HG02938 (cell line): ENCODE measurements at regions not wholly inside any gene's neighbourhood (a gene's known extent, or its start where the extent isn't known, plus 50 kb on each side); places are given as distances from the start of the nearest gene placed in this dataset.

Experiments
- ATAC-seq: cut with Tn5 transposase; IDR thresholded peaks from one replicate; pipeline ENCODE4 v1.9.1; 2021; ENCODE audit warnings: mild to moderate bottlenecking, moderate library complexity; ENCODE audit not compliant: unreplicated experiment

DNA sequence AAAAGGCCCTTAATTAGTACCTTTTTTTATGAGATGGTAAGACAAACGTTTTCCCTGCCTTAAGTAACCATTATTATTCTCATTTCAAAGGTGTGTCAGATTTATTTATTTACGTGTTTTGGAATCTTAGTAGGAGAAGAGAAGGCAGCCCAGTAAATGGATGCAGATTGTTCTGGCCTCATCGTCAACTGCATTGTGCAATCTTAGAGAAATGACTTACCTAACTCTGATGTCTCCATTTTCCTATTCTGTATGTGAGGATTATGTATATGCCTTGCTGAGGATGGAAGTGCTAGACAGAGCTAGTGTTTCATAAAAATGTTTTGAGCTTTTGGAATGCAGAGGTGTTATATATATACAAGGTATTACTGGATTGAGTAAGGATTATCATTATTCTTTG lies 97.0 kb upstream of the JAG1 start:
- ATAC-seq = no peak

DNA sequence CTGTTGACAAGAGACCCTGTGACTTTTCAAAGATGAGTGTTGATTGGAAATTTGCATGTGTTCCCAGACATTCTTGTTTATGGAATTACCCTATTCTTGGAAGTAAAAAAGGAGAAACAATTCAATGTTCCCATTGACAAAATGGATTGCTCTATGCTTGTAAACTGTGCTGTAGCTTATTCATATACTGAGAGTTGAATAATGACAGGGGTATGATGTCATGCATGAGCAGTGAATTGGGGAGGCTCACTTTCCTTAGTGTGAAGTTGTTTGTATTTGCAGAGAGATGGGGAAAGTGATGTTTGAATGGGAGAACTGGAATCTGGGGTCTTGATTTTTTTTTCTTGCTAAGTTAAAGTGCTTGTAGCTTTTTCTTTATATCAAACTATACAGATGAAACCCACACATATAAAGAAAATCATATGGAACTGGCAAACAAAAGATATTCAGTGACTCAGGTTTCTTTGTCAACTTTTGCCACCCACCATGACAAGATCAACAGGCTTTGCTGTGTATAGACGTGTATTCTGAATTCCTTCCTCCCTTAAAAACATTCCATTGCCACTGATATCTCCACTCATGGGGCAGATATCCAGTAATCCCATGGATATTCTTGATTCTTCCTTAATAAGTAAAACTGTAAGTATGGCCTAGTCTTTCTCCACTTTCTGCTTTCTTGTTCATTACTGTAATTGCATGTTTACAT lies 97.8 kb upstream of the JAG1 start:
- no peak for ATAC-seq

DNA sequence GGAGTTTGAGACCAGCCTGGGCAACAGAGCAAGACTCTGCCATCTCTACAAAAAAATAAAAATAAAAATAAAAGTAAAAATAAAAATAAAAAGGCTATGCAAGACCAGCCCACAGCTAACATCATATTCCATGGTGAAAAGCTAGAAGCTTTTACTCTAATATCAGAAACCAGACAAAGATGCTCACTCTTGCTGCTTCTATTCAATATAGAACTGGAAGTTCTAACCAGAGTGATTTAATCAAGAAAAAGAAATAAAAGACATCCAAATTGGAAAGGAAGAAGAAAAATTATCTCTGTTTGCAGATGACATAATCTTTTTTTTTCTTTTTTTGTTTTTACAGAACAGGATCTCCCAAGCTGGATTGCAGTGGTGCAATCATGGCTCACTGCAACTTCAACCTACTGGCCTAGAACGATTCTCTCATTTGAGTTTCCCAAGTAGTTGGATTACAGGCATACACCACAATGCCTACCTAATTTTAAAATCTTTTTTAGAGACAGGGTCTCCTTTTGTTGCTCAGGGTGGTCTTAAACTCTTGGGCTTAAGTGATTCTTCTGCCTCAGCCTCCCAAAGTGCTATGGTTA lies 100.7 kb upstream of the JAG1 start:
- ATAC-seq = no peak

DNA sequence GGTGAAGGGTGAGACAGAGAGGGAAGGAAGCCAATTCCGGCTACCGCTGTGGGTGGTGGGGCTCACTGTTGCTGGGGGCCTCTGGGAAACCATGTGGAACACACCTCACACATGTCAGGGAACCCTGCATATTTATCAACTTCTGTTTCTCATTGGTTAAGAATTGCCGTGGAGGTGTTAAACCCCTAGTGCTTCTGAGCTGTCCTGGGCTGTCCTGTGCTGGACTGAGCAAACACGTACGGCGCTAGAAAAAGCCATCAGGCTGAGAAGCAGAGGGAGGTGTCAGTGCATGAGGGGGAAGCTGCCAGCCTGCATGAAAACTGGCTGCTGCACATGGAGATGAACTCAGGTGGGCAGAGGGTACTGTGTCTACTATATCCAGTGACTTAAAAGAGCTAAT lies 103.9 kb upstream of the JAG1 start:
- ATAC-seq = no peak

DNA sequence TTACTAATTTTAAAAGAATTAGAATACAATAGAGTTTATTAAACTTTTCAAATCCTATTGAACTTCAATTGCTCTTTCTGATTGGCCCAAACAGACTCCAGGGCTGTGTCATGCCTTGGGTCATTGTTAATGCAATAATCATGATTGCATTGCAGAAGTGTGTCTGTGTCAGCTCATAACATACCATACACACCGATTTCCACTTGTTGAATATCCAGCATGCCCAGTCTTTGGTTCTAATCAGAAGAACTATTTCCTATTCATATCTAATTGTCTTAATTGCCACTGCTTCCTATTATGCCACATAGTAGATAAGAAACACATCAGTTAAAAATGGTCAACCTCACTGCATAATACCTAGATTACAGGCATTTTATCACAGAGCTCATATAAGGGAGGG lies 106.1 kb upstream of the JAG1 start:
- ATAC-seq = no peak

DNA sequence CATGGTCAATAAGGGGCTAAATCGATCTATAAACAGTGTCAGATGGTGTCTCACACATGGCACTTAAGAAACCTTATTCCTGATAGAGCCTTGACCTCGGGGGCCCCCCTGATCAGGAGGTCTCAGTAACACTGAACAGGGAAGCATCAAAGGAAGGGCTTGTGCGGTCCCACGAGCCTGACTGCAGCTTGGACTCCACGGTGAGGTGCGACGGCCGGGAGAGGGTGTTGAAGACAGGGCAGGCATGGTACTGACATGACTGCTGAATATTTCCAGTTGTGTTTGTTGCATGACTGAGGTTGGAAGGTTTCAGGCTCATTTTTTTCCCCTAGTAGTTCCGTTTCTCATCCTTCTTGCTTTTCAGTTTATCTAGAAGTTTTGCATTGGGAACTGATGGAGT lies 107.1 kb upstream of the JAG1 start:
- ATAC-seq = no peak

DNA sequence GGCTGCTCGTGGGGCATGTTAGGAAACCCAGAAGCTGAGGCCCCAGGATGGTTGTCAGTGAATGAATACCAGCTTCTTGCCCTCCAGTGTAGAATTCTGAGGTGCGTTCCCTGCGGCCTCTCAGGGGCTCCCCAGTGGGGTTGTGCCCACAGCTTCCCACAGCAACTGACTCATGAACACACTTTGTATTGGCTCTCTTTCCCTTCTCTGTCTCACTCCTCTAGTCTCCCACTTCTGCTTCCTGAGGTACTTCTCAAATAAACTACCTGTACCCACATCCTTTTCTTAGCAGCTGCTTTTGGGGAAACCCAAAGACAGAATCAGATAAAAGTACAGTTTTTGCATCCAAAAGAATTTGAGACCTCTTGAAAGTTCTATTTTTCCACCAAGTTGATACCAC lies 107.7 kb upstream of the JAG1 start:
- peak; percentile 38 for ATAC-seq

DNA sequence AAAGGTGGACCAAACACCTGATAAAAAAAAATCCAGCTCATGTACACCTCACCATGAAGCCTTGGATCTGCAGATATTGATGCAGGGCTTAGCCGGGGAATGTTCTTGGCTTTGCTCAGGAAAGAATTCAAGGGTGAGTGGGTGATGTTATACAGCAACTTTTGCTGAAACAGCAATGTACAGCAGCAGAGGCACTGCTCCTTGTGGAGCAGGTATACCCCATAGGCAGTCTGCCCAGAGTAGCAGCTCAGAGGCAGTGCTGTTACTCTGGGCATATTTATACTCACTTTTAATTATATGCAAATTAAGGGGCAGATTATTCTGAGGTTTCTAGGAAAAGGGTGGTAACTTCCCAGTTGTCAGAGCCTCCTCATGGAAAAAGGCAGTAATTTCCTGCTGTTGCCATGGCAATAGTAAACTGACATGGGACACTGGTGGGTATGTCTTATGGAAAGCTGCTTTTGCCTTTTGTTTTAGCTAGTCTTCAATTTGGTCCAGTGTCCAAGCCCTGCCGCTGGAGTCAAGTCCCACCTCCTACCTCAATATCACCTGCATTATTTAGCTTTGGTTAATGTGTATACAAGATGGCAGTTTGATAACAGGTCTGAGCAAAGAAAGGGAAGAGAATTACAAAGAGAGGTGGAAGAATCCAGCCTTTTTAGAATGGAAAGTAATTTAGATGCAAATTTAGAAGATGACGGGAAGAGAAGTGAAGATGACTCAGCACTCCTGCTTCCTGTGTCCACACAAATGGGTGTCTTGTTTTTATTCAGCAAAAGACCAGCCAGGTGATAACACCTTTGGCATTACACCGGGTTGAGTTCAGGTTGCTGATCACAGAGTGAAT lies 110.1 kb upstream of the JAG1 start:
- ATAC-seq = no peak

DNA sequence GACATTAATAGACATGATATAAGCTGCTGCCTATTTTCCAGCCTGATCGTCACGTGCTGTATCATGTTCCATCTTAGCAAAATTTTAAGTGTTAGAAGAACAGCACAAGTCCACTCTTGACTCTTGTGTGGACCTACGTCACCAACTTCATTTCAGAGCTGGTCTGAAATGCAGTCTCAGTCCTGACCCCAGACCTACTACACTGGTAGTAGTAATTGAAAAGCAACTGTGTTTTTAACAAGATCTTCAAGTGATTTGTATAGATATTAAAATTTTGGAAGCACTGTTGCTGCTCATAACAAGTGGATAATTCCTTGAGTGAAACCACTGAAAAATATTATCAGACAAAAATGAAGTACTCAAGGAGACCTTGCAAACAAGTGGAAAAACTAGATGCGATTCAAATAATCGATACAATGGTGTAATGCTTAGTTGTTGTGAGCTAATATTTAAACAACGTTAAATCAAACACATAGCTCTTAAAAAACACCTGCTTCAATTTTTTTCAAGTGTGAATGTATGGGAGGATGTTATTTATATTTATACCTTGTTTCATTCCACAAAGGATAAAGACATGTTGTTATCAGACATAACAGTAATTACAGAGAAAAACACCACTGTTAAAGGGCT lies 110.9 kb upstream of the JAG1 start:
- no peak for ATAC-seq

DNA sequence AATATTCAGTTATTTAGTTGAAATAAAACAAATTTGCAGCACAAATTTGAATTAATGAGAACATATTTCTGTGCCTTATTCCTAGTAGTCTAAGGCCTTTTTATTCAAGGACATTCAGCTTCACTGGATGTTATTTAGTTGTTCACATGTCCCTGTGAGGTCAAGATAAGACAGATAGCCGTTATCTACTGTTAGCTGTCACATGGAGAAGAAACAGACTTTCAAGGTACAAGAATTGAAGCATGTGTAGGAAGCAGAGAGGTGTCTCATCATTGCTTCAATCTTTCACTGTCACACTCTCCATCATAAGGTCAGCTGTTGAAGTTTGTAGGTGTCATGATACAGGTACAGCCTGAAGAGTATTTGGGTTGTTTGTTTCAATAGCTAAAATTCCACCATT lies 112.9 kb upstream of the JAG1 start:
- no peak for ATAC-seq

DNA sequence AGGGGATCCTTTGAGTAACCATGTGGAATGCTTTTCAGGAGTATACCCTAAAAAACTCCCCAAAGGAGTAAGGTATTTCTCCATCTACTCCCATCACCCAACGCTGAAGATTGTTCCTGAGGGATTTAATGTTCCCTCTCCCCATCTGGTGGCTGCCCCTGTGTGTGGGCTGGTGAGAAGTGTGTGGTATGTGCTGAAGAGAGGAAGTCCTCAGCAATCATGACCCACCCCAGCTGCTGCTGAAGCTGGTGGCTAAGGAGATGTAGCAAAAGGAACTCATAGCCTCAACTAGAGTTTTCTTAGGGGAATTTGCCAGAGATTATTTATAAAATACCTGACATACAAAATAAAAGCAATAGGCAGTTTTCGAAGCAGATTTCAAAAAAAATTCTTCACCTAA lies 114.3 kb upstream of the JAG1 start:
- ATAC-seq = no peak

DNA sequence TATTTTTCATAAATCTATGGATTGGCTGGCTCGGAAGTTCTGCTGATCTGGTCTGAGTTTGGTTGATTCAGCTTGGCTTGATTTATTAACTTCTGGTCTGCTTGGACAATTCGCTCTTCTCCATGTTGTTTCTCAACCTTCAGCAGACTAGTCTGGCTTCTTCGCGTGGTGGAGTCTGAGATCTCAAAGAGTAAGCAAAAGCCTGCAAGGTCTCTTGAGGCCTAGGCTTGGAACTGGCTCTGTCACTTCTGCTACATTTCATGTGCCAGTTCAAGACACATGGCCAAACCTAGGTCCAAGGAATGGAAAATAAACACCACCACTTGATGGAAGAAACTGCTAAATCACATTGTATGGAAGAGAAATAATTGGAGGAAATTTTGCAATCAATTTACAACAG lies 115.1 kb upstream of the JAG1 start:
- no peak for ATAC-seq

DNA sequence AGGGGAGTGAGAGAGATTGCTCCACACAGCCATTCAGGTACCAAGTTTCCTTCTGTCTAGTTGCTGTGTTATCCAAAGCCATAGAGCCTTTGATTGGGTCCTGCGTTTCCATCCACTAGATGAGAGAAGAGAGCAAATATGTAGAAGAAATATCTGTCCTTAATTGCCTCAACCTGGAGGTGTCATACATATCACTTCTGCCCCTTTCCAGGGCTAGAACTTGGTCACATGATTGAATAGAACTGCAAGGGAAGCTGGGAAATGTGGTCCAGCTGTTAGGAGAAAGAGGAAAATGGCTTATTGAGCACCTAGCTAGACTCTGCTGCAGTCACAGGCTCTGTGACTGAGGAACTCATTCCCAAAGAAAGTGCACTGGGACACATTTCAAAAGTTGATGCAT lies 115.6 kb upstream of the JAG1 start:
- ATAC-seq = no peak

DNA sequence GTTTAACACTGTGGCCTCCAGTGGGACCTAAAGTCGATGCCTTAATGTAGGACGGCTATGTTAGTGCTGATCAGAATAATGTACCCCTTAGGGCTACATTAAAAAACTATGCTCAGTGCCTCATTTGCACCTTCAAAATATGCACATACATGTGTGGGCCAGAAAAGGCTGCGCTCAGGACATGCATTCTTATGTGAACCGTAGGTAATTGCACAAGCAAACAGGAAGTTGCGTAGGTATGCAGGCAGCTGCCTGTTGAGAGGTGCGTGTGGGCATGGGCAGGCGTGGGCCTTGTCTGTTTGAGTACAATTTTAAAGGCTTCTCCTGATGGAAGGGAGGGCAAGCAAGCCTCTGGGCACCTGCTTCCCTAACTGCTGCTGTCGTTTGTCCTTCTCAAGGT lies 116.2 kb upstream of the JAG1 start:
- no peak for ATAC-seq

DNA sequence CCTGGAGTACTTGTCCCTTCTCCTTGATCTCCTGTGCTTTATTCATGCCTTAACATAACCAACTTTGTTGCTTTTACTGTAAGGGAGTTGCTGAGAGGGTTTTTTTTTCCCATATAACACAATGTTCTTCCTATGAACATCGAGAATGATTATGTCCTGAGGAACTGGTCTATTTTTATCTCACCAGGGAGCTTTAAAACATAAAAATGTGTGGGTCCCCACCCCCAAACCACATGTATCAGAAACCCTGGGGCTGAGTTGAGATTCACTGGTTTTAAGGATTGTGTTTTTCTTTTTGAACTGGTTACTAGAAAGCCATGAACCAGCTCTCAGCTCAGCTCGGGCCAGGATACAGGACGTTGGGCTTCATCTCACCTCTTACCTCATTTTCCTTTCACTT lies 118.5 kb upstream of the JAG1 start:
- no peak for ATAC-seq

DNA sequence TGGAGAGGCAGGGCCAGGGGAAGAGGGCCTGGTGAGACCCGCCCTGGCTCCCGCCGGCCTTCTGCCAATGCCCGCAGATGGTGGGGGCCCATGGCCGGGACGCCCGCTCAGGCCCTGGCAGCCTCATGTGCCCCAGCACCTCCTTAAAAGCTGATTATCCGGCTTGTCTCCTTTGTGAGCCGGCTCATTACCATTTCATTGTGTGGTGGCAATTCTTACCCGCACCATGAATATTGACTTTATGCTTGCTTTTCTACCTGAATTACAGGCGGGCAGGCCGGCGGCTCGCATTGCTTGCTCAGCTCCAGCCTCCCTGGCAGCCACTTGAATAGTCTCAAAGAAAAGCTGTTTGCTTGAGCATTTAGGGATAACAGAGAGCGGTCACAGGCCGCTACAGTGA lies 120.0 kb upstream of the JAG1 start:
- ATAC-seq = no peak

DNA sequence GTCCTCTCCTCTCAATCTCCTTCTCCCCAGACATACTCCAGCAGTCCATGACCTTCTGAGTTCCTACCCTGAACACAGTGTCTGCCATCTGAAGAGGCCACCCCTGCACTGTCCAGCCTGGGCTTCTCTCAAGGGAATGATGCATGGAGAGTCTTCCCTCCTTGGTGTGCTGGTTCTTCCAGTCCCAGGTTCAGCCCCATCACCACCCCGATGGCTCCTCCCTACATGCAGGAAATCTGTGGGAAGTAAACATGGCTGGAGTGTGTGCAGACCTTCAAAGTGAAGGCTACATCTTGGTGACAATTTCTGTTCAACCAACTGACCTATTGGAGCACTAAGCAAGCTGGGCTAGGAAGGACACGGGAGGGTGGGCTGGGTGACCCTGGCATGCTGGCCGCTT lies 121.0 kb upstream of the JAG1 start:
- no peak for ATAC-seq

DNA sequence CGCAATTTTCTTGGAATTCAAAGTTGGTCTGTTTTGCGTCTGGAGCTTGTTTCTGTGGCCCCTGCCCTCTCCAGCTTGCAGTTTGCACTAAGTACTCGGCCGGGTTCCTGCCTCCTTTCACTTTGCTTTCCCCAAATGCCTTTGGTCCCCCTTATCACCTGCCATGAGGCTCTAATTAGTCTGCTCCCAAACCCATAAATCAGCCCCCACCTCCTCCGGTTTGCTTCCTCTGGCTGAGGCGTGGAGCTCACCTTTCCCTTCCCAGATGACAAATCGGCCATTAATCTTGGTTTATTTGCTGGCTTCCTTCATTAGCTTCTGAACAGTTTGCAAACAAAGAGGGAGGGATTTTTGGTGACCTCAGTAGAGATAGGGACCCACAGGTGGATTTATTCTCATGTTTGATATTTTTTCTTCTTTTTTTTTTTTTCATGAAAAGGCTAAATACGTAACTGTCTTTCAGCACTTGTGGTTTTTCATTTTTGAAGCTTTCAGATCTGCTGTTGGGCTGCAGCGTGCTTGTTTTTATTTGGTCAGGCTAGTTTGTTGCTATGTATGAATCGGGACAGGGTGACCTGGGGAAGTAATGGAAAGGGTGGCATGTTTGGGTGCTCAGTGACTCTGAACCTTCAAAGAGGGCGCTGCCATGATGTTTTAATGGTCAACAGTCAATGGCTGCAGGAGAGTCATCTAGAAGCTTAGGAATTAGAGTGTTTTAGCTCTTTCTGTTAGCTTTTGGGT lies 121.7 kb upstream of the JAG1 start:
- ATAC-seq = no peak

DNA sequence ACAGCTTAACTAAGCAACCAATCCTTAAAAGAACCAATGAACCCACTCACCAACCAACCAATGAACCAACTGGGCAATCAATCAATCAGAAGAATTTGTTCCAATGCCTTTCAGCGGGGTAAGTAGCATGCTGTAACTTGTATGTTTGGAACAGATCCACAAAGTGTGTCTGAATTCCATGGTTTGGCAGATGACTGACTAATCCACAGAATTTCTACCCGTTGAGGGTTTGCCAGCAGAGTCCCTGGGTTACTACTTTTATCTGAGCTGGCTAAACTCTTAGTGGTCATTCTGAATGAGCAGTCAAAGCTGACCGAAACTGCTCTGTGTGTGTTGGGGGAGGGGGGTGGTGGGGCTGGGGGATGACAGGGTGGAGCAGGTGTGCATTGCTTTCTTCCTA lies 125.0 kb upstream of the JAG1 start:
- no peak for ATAC-seq

DNA sequence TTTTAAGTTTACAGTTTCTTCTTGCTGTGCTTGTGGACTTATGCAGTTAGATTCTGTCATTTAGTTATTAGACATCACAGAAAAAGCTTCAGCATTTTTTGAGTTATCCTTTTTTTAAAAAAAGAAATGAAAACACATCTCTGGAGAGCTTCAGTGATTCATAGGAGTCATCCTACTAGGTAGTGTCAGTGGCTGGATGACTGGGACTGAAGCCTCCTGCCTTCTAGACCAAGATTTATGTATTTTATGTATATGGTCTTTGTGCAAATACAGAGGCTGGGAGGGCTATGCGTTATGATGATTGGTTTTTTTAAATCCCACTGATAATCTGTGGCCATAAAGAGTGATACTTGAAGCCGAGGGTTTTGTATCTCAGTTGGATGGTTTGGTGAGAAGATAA lies 125.9 kb upstream of the JAG1 start:
- ATAC-seq = no peak

DNA sequence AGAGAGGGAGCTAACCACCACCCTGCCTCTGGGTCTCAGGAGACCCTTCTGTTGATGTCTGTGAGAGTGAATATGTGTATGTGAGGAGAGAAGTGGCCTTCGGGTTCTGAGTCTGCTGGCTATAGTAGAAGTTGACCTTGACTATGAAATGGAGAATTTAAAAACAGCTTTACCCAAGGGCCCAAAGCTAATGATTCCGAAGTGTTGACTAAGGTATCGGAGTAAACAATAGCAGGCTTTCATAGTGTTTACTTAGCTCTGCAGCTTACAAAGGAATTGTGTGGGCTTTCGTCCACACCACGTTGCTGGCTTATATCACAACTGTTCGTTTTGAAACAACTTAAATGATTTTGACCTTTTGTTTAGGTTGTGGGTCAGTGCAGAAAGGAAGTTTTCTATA lies 126.5 kb upstream of the JAG1 start:
- no peak for ATAC-seq
